HepG2 (cell line): ENCODE measurements at regions not wholly inside any gene's neighbourhood (a gene's known extent, or its start where the extent isn't known, plus 50 kb on each side); places are given as distances from the start of the nearest gene placed in this dataset.

Experiments
- ARNT2 ChIP-seq: sonication (generic); formaldehyde crosslinking; IDR thresholded peaks from 2 replicates; pipeline ENCODE4 v1.8.0; 2022; ENCODE audit warnings: mild to moderate bottlenecking, low read depth, missing genetic modification reagents, moderate library complexity
- CBX2 ChIP-seq, 2 experiments: fragments of 200-600 bp in 1 of 2; sonication (generic); formaldehyde crosslinking in 1 of 2; IDR thresholded peaks; 2 replicates each; pipeline versions ENCODE4 v1.7.0 to v1.8.1; 2018 to 2022; ENCODE audit warnings: low read depth in 2 of 2, low read length in 1 of 2, mild to moderate bottlenecking in 1 of 2, missing genetic modification reagents in 1 of 2
- KAT7 ChIP-seq: IDR thresholded peaks from 2 replicates; pipeline ENCODE4 v1.6.1; 2018; ENCODE audit warnings: borderline replicate concordance, missing compliant biosample characterization
- RXRB ChIP-seq: IDR thresholded peaks from 2 replicates; pipeline ENCODE4 v1.6.1; 2016; ENCODE audit warnings: borderline replicate concordance, missing genetic modification reagents, missing compliant biosample characterization
- SNRNP70 ChIP-seq: fragments of 200-400 bp; formaldehyde crosslinking; IDR thresholded peaks from 2 replicates; pipeline ENCODE4 v1.6.1; 2017; ENCODE audit warnings: mild to moderate bottlenecking, low read depth, low read length, moderate library complexity
- TAF15 ChIP-seq: fragments of 200-400 bp; formaldehyde crosslinking; IDR thresholded peaks from one replicate; pipeline ENCODE4 v1.6.1; 2018; ENCODE audit warnings: mild to moderate bottlenecking, low read depth, low read length; ENCODE audit not compliant: poor library complexity, severe bottlenecking
- ZNF124 ChIP-seq: sonication (generic); formaldehyde crosslinking; IDR thresholded peaks from 2 replicates; pipeline ENCODE4 v1.4.0; 2020; ENCODE audit warnings: missing genetic modification reagents
- TF ChIP-seq, protein P1 (sequence below): sonication (generic); formaldehyde crosslinking; IDR thresholded peaks from 2 replicates; pipeline ENCODE4 v1.5.1; 2020; ENCODE audit warnings: mild to moderate bottlenecking, missing genetic modification reagents, moderate library complexity
- TF ChIP-seq, protein P2 (sequence below), 2 experiments: fragments of 450-650 bp in 1 of 2; sonication (generic) in 1 of 2; formaldehyde crosslinking; IDR thresholded peaks; 2 replicates each; pipeline versions ENCODE4 v1.5.0 to v1.8.0; 2020 to 2022; ENCODE audit warnings: mild to moderate bottlenecking in 1 of 2, missing genetic modification reagents in 1 of 2
- TF ChIP-seq, protein P3 (sequence below): sonication (generic); formaldehyde crosslinking; conservative IDR thresholded peaks from 2 replicates; pipeline ENCODE4 v1.4.0; 2020; ENCODE audit warnings: missing genetic modification reagents
- TF ChIP-seq, protein P4 (sequence below): sonication (generic); formaldehyde crosslinking; IDR thresholded peaks from 2 replicates; pipeline ENCODE4 v1.5.1; 2020; ENCODE audit warnings: missing genetic modification reagents, mild to moderate bottlenecking, borderline replicate concordance
- TF ChIP-seq, protein P5 (sequence below): fragments of 450-650 bp; IDR thresholded peaks from 2 replicates; pipeline ENCODE4 v1.6.1; 2017; ENCODE audit warnings: mild to moderate bottlenecking
- TF ChIP-seq, protein P6 (sequence below): sonication (generic); formaldehyde crosslinking; IDR thresholded peaks from 2 replicates; pipeline ENCODE4 v1.4.0; 2020; ENCODE audit warnings: missing genetic modification reagents

DNA sequence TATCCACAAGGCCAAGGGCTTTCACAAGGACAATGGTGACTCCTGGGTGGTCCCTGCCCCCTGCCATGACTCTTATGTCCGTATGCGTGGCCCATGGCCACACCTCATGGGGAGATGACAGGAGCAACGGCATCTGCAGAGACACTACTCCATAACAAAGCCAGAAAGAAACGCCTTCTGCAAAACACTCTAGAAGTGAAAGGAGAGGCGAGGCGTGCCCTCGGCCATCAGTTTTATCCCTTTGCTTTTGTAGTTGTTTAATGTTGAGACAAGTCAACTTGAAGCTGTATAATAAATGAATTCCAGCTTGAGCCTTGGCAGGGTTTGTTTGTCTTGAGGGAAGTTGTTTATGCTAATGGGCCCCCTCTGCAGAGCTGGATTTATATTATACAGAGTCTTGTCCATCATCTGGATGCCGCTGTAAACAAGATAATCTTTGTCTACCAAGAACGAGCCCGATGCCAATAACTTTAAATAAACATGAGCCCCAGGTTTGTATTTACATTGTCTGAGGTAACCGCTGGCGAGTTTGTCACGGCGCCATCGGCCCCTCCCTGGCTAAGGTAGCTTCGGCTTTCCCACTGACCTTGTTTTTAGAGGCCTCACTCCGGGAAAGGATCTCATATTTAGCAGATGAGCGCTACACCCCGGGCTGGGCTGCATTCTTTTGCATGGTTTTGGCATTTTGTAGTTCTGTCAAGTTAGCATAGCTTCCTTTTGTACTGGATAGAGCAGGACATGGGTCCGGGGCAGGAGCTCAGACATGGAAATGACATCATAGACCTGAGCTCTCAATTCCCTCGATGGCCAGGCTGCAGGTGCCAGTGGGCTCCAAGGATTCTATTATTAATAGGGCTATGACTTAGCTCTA lies 165.3 kb downstream of the ERCC6L2 start (continued):
- TF ChIP-seq, protein P1, sequence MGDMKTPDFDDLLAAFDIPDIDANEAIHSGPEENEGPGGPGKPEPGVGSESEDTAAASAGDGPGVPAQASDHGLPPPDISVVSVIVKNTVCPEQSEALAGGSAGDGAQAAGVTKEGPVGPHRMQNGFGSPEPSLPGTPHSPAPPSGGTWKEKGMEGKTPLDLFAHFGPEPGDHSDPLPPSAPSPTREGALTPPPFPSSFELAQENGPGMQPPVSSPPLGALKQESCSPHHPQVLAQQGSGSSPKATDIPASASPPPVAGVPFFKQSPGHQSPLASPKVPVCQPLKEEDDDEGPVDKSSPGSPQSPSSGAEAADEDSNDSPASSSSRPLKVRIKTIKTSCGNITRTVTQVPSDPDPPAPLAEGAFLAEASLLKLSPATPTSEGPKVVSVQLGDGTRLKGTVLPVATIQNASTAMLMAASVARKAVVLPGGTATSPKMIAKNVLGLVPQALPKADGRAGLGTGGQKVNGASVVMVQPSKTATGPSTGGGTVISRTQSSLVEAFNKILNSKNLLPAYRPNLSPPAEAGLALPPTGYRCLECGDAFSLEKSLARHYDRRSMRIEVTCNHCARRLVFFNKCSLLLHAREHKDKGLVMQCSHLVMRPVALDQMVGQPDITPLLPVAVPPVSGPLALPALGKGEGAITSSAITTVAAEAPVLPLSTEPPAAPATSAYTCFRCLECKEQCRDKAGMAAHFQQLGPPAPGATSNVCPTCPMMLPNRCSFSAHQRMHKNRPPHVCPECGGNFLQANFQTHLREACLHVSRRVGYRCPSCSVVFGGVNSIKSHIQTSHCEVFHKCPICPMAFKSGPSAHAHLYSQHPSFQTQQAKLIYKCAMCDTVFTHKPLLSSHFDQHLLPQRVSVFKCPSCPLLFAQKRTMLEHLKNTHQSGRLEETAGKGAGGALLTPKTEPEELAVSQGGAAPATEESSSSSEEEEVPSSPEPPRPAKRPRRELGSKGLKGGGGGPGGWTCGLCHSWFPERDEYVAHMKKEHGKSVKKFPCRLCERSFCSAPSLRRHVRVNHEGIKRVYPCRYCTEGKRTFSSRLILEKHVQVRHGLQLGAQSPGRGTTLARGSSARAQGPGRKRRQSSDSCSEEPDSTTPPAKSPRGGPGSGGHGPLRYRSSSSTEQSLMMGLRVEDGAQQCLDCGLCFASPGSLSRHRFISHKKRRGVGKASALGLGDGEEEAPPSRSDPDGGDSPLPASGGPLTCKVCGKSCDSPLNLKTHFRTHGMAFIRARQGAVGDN (CRISPR knock-in tag) = no peak
- TF ChIP-seq, protein P2, sequence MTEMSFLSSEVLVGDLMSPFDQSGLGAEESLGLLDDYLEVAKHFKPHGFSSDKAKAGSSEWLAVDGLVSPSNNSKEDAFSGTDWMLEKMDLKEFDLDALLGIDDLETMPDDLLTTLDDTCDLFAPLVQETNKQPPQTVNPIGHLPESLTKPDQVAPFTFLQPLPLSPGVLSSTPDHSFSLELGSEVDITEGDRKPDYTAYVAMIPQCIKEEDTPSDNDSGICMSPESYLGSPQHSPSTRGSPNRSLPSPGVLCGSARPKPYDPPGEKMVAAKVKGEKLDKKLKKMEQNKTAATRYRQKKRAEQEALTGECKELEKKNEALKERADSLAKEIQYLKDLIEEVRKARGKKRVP (CRISPR knock-in tag; IDR thresholded peaks at IDR 0.05) = no peak
- TF ChIP-seq, protein P3, sequence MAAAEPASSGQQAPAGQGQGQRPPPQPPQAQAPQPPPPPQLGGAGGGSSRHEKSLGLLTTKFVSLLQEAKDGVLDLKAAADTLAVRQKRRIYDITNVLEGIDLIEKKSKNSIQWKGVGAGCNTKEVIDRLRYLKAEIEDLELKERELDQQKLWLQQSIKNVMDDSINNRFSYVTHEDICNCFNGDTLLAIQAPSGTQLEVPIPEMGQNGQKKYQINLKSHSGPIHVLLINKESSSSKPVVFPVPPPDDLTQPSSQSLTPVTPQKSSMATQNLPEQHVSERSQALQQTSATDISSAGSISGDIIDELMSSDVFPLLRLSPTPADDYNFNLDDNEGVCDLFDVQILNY (CRISPR knock-in tag) = no peak
- TF ChIP-seq, protein P4, sequence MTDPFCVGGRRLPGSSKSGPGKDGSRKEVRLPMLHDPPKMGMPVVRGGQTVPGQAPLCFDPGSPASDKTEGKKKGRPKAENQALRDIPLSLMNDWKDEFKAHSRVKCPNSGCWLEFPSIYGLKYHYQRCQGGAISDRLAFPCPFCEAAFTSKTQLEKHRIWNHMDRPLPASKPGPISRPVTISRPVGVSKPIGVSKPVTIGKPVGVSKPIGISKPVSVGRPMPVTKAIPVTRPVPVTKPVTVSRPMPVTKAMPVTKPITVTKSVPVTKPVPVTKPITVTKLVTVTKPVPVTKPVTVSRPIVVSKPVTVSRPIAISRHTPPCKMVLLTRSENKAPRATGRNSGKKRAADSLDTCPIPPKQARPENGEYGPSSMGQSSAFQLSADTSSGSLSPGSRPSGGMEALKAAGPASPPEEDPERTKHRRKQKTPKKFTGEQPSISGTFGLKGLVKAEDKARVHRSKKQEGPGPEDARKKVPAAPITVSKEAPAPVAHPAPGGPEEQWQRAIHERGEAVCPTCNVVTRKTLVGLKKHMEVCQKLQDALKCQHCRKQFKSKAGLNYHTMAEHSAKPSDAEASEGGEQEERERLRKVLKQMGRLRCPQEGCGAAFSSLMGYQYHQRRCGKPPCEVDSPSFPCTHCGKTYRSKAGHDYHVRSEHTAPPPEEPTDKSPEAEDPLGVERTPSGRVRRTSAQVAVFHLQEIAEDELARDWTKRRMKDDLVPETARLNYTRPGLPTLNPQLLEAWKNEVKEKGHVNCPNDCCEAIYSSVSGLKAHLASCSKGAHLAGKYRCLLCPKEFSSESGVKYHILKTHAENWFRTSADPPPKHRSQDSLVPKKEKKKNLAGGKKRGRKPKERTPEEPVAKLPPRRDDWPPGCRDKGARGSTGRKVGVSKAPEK (CRISPR knock-in tag) = no peak
- TF ChIP-seq RXRB (no peak), TAF15 (no peak), CBX2 (IDR thresholded peaks at IDR 0.05; ENCODE audit: low read depth, low read length) (no peak), CBX2 (CRISPR knock-in tag; IDR thresholded peaks at IDR 0.05; ENCODE audit: low read depth) (no peak), KAT7 (CRISPR knock-in tag) (no peak), SNRNP70 (no peak), ARNT2 (no peak), ZNF124 (no peak)
- TF ChIP-seq, protein P5, sequence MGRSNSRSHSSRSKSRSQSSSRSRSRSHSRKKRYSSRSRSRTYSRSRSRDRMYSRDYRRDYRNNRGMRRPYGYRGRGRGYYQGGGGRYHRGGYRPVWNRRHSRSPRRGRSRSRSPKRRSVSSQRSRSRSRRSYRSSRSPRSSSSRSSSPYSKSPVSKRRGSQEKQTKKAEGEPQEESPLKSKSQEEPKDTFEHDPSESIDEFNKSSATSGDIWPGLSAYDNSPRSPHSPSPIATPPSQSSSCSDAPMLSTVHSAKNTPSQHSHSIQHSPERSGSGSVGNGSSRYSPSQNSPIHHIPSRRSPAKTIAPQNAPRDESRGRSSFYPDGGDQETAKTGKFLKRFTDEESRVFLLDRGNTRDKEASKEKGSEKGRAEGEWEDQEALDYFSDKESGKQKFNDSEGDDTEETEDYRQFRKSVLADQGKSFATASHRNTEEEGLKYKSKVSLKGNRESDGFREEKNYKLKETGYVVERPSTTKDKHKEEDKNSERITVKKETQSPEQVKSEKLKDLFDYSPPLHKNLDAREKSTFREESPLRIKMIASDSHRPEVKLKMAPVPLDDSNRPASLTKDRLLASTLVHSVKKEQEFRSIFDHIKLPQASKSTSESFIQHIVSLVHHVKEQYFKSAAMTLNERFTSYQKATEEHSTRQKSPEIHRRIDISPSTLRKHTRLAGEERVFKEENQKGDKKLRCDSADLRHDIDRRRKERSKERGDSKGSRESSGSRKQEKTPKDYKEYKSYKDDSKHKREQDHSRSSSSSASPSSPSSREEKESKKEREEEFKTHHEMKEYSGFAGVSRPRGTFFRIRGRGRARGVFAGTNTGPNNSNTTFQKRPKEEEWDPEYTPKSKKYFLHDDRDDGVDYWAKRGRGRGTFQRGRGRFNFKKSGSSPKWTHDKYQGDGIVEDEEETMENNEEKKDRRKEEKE = no peak
- TF ChIP-seq, protein P6, sequence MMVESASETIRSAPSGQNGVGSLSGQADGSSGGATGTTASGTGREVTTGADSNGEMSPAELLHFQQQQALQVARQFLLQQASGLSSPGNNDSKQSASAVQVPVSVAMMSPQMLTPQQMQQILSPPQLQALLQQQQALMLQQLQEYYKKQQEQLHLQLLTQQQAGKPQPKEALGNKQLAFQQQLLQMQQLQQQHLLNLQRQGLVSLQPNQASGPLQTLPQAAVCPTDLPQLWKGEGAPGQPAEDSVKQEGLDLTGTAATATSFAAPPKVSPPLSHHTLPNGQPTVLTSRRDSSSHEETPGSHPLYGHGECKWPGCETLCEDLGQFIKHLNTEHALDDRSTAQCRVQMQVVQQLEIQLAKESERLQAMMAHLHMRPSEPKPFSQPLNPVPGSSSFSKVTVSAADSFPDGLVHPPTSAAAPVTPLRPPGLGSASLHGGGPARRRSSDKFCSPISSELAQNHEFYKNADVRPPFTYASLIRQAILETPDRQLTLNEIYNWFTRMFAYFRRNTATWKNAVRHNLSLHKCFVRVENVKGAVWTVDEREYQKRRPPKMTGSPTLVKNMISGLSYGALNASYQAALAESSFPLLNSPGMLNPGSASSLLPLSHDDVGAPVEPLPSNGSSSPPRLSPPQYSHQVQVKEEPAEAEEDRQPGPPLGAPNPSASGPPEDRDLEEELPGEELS = peak; percentile 60; the same call in 1 of the 2 replicates
